ENCODE measurements at regions not wholly inside any gene's neighbourhood (a gene's known extent, or its start where the extent isn't known, plus 50 kb on each side); places are given as distances from the start of the nearest gene placed in this dataset.

DNA sequence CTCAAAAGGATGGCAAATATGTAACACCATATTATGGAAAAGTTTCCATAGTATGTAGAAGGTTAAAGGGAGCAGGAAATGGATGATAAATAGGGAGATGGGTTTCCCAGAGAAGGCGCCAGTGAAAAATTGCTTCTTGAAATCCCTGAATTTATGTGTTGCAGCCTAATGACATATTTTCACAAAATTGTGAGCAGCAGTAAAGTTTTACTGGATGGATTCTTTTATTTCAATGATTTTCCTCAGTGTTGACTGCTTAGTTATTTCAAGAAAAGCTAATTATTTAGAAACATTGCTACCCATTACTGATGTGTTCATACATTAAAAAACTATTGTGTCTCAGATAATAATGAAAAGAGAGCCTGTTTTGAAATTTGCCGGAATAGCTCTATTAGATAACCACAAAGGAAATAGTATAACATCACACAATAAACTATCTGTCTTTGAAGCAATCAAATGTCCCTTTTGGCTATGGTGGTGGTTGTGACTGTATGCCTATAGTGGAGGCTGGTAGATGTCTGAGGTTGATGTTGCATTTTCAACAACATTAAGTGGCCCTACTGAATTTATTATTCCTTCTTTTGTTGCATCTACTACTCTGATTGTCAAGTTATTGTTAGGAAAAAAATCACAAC is 169.9 kb upstream of the HAND2 start:
- TF ChIP-seq SP1 (IDR thresholded peaks at IDR 0.05) (no peak), ELF4 (IDR thresholded peaks at IDR 0.05) (no peak)

All from HEK293T (cell line).